H1 (cell line): ENCODE measurements at regions not wholly inside any gene's neighbourhood (a gene's known extent, or its start where the extent isn't known, plus 50 kb on each side); places are given as distances from the start of the nearest gene placed in this dataset.

Experiments used
- CTCF ChIA-PET: fragments of 300-600 bp; sonication (Branson Sonifier 250); formaldehyde crosslinking; loops from one replicate; lab custom pipeline; 2021; ENCODE audit not compliant: partially characterized antibody; lab: Charles Lee
- POLR2A ChIA-PET: fragments of 300-600 bp; sonication (Branson Sonifier 250); formaldehyde crosslinking; loops from one replicate; lab custom pipeline; 2021; ENCODE audit warnings: inconsistent platforms; ENCODE audit not compliant: partially characterized antibody; lab: Charles Lee
- DNase-seq, 2 experiments: peaks; one replicate each; pipeline versions ENCODE4 v3.0.0 to v3.0.0-alpha.2; 2010 to 2022; ENCODE audit warnings: low spot score in 2 of 2, low read depth in 1 of 2, mixed read lengths in 1 of 2
- FAIRE-seq: peaks from 2 replicates; lab custom pipeline; 2011; peaks lifted over from hg19 to GRCh38; lab: Jason Lieb, UNC
- H2AFZ ChIP-seq: 2 replicates; pipeline ENCODE4 v1.8.1; 2012; ENCODE audit warnings: low read length, inconsistent platforms
- H2AK5ac ChIP-seq: 2 replicates; pipeline ENCODE4 v1.6.1; 2013; ENCODE audit warnings: low read depth, low read length
- H2BK120ac ChIP-seq: replicated peaks from 2 replicates; pipeline ENCODE3; 2013; ENCODE audit warnings: low read depth, low read length, inconsistent platforms
- H2BK12ac ChIP-seq: 2 replicates; pipeline ENCODE4 v1.6.1; 2013; ENCODE audit warnings: low read depth, low read length
- H2BK15ac ChIP-seq: 2 replicates; pipeline ENCODE4 v1.6.1; 2013; ENCODE audit warnings: low read length
- H2BK20ac ChIP-seq: 2 replicates; pipeline ENCODE4 v1.6.1; 2013; ENCODE audit warnings: low read length
- H2BK5ac ChIP-seq: 2 replicates; pipeline ENCODE4 v1.6.1; 2013; ENCODE audit warnings: low read depth, low read length
- H3K14ac ChIP-seq: 2 replicates; pipeline ENCODE4 v1.6.1; 2013; ENCODE audit warnings: inconsistent platforms; ENCODE audit not compliant: insufficient read length
- H3K18ac ChIP-seq: 2 replicates; pipeline ENCODE4 v1.6.1; 2013; ENCODE audit warnings: low read length; ENCODE audit errors: extremely low read depth
- H3K23ac ChIP-seq: 2 replicates; pipeline ENCODE4 v1.6.1; 2013; ENCODE audit warnings: inconsistent platforms; ENCODE audit not compliant: insufficient read length
- H3K23me2 ChIP-seq: 2 replicates; pipeline ENCODE4 v1.6.1; 2013; ENCODE audit warnings: low read depth, low read length
- H3K27ac ChIP-seq: 2 replicates; pipeline ENCODE4 v1.6.1; 2011; ENCODE audit warnings: low read depth, low read length, inconsistent platforms
- H3K27me3 ChIP-seq, 4 experiments: replicated peaks in 1 of 4; 1 replicate in 1 of 4; 2 replicates in 3 of 4; pipeline versions ENCODE4 v1.6.1 to v1.8.1; 2011 to 2013; ENCODE audit warnings: low read length in 3 of 4, mild to moderate bottlenecking in 3 of 4, inconsistent platforms in 2 of 4, mixed read lengths in 2 of 4, moderate library complexity in 1 of 4; ENCODE audit not compliant: control insufficient read depth in 3 of 4, insufficient read depth in 3 of 4; ENCODE audit errors: extremely low read depth in 1 of 4
- H3K36me3 ChIP-seq, 4 experiments: 2 replicates each; pipeline versions ENCODE4 v1.6.1 to v1.8.1; 2011 to 2013; ENCODE audit warnings: mild to moderate bottlenecking in 4 of 4, low read length in 3 of 4, moderate library complexity in 2 of 4, control low read depth in 1 of 4, inconsistent platforms in 1 of 4; ENCODE audit not compliant: insufficient read depth in 4 of 4, control insufficient read depth in 2 of 4
- H3K4ac ChIP-seq: replicated peaks from 2 replicates; pipeline ENCODE3; 2013; ENCODE audit warnings: low read length, low read depth, mixed read lengths, inconsistent platforms; ENCODE audit not compliant: insufficient read length
- H3K4me1 ChIP-seq, 4 experiments: replicated peaks in 1 of 4; 1 replicate in 1 of 4; 2 replicates in 3 of 4; pipeline versions ENCODE4 v1.6.1 to v1.8.1; 2011 to 2013; ENCODE audit warnings: low read length in 3 of 4, inconsistent platforms in 2 of 4, mixed read lengths in 1 of 4; ENCODE audit not compliant: insufficient read depth in 4 of 4, control insufficient read depth in 3 of 4
- H3K4me2 ChIP-seq, 2 experiments: 2 replicates each; pipeline versions ENCODE4 v1.6.1 to v1.8.1; 2011 to 2013; ENCODE audit warnings: low read depth in 2 of 2, low read length in 2 of 2, control low read depth in 1 of 2, inconsistent platforms in 1 of 2, mild to moderate bottlenecking in 1 of 2; ENCODE audit not compliant: insufficient read depth in 1 of 2
- H3K4me3 ChIP-seq, 4 experiments: fragments of 200-600, 300-600 bp in 1 of 4; sonication (generic), shearing (Covaris generic), sonication (Bioruptor Twin) in 1 of 4; 2 replicates each; pipeline versions ENCODE4 v1.5.1 to v1.8.1; 2011 to 2016; ENCODE audit warnings: low read length in 4 of 4, low read depth in 3 of 4, control low read depth in 2 of 4, inconsistent platforms in 2 of 4, mild to moderate bottlenecking in 2 of 4, mixed read lengths in 1 of 4, moderate library complexity in 1 of 4; ENCODE audit not compliant: insufficient read depth in 2 of 4; ENCODE audit errors: extremely low read depth in 1 of 4
- H3K56ac ChIP-seq: replicated peaks from 2 replicates; pipeline ENCODE3; 2013; ENCODE audit warnings: low read depth, mild to moderate bottlenecking, mixed read lengths, low read length, inconsistent platforms; ENCODE audit not compliant: insufficient read length
- H3K79me1 ChIP-seq: 2 replicates; pipeline ENCODE4 v1.6.1; 2013; ENCODE audit warnings: low read depth, low read length, control low read depth
- H3K79me2 ChIP-seq, 2 experiments: 2 replicates each; pipeline versions ENCODE4 v1.6.1 to v1.8.1; 2012 to 2013; ENCODE audit warnings: low read length in 2 of 2, mild to moderate bottlenecking in 2 of 2, inconsistent platforms in 1 of 2; ENCODE audit not compliant: insufficient read depth in 2 of 2, control insufficient read depth in 1 of 2
- H3K9ac ChIP-seq, 4 experiments: replicated peaks in 1 of 4; 1 replicate in 1 of 4; 2 replicates in 3 of 4; pipeline versions ENCODE4 v1.6.1 to v1.8.1; 2011 to 2013; ENCODE audit warnings: low read depth in 3 of 4, low read length in 3 of 4, control low read depth in 2 of 4, mild to moderate bottlenecking in 2 of 4, moderate library complexity in 2 of 4, inconsistent platforms in 1 of 4; ENCODE audit errors: extremely low read depth in 1 of 4
- H3K9me3 ChIP-seq, 2 experiments: 2 replicates each; pipeline versions ENCODE4 v1.6.1 to v1.8.1; 2012 to 2013; ENCODE audit warnings: mild to moderate bottlenecking in 2 of 2, moderate library complexity in 2 of 2, control low read depth in 1 of 2, inconsistent platforms in 1 of 2, low read depth in 1 of 2, low read length in 1 of 2, mixed read lengths in 1 of 2; ENCODE audit not compliant: insufficient read depth in 2 of 2
- H4K20me1 ChIP-seq, 2 experiments: replicated peaks in 1 of 2; 2 replicates each; pipeline versions ENCODE3 to v1.8.1; 2011 to 2013; ENCODE audit warnings: inconsistent platforms in 2 of 2, low read length in 2 of 2, mild to moderate bottlenecking in 1 of 2; ENCODE audit not compliant: insufficient read depth in 2 of 2, control insufficient read depth in 1 of 2
- H4K5ac ChIP-seq: 2 replicates; pipeline ENCODE4 v1.6.1; 2013; ENCODE audit warnings: low read length, low read depth, mixed read lengths, inconsistent platforms; ENCODE audit not compliant: insufficient read length
- H4K8ac ChIP-seq: 2 replicates; pipeline ENCODE4 v1.8.0; 2013; ENCODE audit warnings: mild to moderate bottlenecking, moderate library complexity, low read length, inconsistent platforms; ENCODE audit not compliant: insufficient read depth; ENCODE audit errors: extremely low read depth
- H4K91ac ChIP-seq: replicated peaks from 2 replicates; pipeline ENCODE3; 2013; ENCODE audit warnings: low read length, mixed read lengths, inconsistent platforms; ENCODE audit not compliant: insufficient read length
- JUND ChIP-seq: IDR thresholded peaks from 2 replicates; pipeline ENCODE4 v1.6.1; 2011; ENCODE audit warnings: mild to moderate bottlenecking, improper control_type of control experiment, low read length
- SIN3A ChIP-seq, 2 experiments: IDR thresholded peaks in 1 of 2; conservative IDR thresholded peaks in 1 of 2; 2 replicates each; pipeline ENCODE4 v1.6.1; 2011 to 2012; ENCODE audit warnings: low read length in 2 of 2, improper control_type of control experiment in 1 of 2, low read depth in 1 of 2, mild to moderate bottlenecking in 1 of 2
- WGBS, 2 experiments: shearing (Covaris generic) in 1 of 2; methylation state at CpG; one replicate each; pipeline versions ENCODE4 v1.1.6 to v1.1.7; 2013 to 2015; ENCODE audit warnings: low lambda C conversion rate in 2 of 2, mixed read lengths in 2 of 2, inconsistent platforms in 1 of 2, low coverage in 1 of 2, missing lambda C conversion rate in 1 of 2; ENCODE audit not compliant: insufficient replicate concordance in 2 of 2, insufficient coverage in 1 of 2, insufficient read length in 1 of 2; ENCODE audit errors: extremely low coverage in 1 of 2, missing lambda C conversion rate in 1 of 2; 5-methylcytosine and 5-hydroxymethylcytosine counted together

DNA sequence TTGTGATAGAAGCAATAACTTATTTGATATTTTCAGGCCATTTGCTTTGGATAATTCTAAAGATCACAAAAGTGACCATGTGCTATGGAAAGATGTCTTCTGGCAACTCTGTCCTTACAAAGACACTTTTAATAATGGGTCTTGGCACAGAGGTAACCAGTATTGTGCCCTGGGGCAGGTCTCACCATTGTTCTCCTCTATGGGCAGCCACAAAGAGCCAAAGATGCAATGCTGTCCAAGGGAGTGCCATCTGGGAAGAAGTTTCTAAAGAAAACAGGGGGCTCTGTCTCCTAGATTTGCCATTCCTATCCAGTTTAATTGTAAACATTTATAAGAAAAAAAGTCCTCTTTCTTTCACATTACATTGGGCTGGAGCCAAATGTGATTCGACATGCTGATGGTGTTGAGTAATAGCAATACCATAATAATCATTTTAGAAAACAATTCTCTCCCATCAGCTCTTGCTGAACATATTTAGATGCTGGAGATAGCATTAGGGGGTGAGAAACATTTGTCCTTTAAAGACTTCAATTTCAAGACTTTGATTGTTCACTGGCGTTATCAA, 179.9 kb downstream of the KIT start:
- no peak overlapping the region for H3K14ac ChIP-seq
- H3K4me2 ChIP-seq = no peak overlapping the region
- 75% methylated on average over 2 of the region's 2 CpGs; no CpG with 5 or more reads in 1 of the 2 experiments for WGBS, 2 experiments
- H3K56ac ChIP-seq = no peak overlapping the region
- no peak for FAIRE-seq
- H2AFZ ChIP-seq = no peak overlapping the region
- DNase-seq = no peak
- H4K91ac ChIP-seq = no peak overlapping the region
- no peak overlapping the region for H4K5ac ChIP-seq
- H2AK5ac ChIP-seq = no peak overlapping the region
- H2BK5ac ChIP-seq = no peak overlapping the region
- H3K9me3 ChIP-seq = no peaks in the 10 kb centered on the region
- H4K8ac ChIP-seq = no peak overlapping the region
- no peaks in the 10 kb centered on the region for H3K4me1 ChIP-seq
- H3K36me3 ChIP-seq = no peaks in the 10 kb centered on the region
- H2BK120ac ChIP-seq = no peak overlapping the region
- H3K23ac ChIP-seq = no peak overlapping the region
- no peak overlapping the region for H2BK20ac ChIP-seq
- H3K79me1 ChIP-seq = no peaks in the 10 kb centered on the region
- H3K4me3 ChIP-seq = no peak overlapping the region
- H3K4ac ChIP-seq = no peak overlapping the region
- POLR2A ChIA-PET = no interaction called here
- H3K23me2 ChIP-seq = no peaks in the 10 kb centered on the region
- CTCF ChIA-PET = interaction anchor here (0.7 kb wide), 1 partner anchor 20 kb away, joined by 3 read pairs; no protein-coding TSS in a partner anchor
- H4K20me1 ChIP-seq = no peaks in the 10 kb centered on the region
- TF ChIP-seq SIN3A (conservative IDR thresholded peaks at IDR 0.05 in 1 of 2, IDR thresholded peaks at IDR 0.05 in 1 of 2; ENCODE audit: low read depth in 1 of 2, low read length in 2 of 2) (no peak), JUND (no peak)
- H3K27ac ChIP-seq = no peak overlapping the region
- no peak overlapping the region for H2BK12ac ChIP-seq
- H3K27me3 ChIP-seq = no peaks in the 10 kb centered on the region
- H3K18ac ChIP-seq = no peak overlapping the region
- H3K9ac ChIP-seq = no peak overlapping the region
- H3K79me2 ChIP-seq = no peaks in the 10 kb centered on the region
- no peak overlapping the region for H2BK15ac ChIP-seq
